H9 (cell line): ENCODE measurements at regions not wholly inside any gene's neighbourhood (a gene's known extent, or its start where the extent isn't known, plus 50 kb on each side); places are given as distances from the start of the nearest gene placed in this dataset.

Experiments used
- DNase-seq: peaks from one replicate; pipeline ENCODE4 v3.0.0-alpha.2; 2017
- H2AFZ ChIP-seq: one replicate; pipeline ENCODE4 v1.6.1; 2013; ENCODE audit warnings: mild to moderate bottlenecking, low read length, control low read depth, moderate library complexity
- H2AK5ac ChIP-seq: 2 replicates; pipeline ENCODE4 v1.6.1; 2013; ENCODE audit warnings: low read length, control low read depth, mixed read lengths; ENCODE audit not compliant: insufficient read length
- H2BK120ac ChIP-seq: one replicate; pipeline ENCODE4 v1.6.1; 2013; ENCODE audit warnings: low read depth, mild to moderate bottlenecking, low read length, control low read depth, inconsistent platforms; ENCODE audit not compliant: poor library complexity, severe bottlenecking
- H2BK12ac ChIP-seq: 2 replicates; pipeline ENCODE4 v1.6.1; 2013; ENCODE audit warnings: low read length, control low read depth, mixed read lengths, low read depth; ENCODE audit not compliant: insufficient read length
- H2BK15ac ChIP-seq: 2 replicates; pipeline ENCODE4 v1.6.1; 2013; ENCODE audit warnings: low read depth, low read length, control low read depth
- H2BK20ac ChIP-seq: one replicate; pipeline ENCODE4 v1.6.1; 2013; ENCODE audit warnings: low read depth, mild to moderate bottlenecking, low read length, control low read depth, inconsistent platforms; ENCODE audit not compliant: poor library complexity, severe bottlenecking
- H2BK5ac ChIP-seq: 2 replicates; pipeline ENCODE4 v1.6.1; 2013; ENCODE audit warnings: low read length, control low read depth, mixed read lengths; ENCODE audit not compliant: insufficient read length
- H3K14ac ChIP-seq: 2 replicates; pipeline ENCODE4 v1.6.1; 2013; ENCODE audit warnings: low read length, control low read depth; ENCODE audit not compliant: insufficient read depth
- H3K18ac ChIP-seq: 2 replicates; pipeline ENCODE4 v1.6.1; 2013; ENCODE audit warnings: low read depth, mild to moderate bottlenecking, mixed read lengths, low read length, control low read depth; ENCODE audit not compliant: insufficient read length
- H3K23ac ChIP-seq: 2 replicates; pipeline ENCODE4 v1.6.1; 2013; ENCODE audit warnings: low read length, control low read depth, mixed read lengths, low read depth; ENCODE audit not compliant: insufficient read length
- H3K23me2 ChIP-seq: 2 replicates; pipeline ENCODE4 v1.6.1; 2013; ENCODE audit warnings: low read depth, mild to moderate bottlenecking, mixed read lengths, low read length, control low read depth; ENCODE audit not compliant: insufficient read length, poor library complexity, severe bottlenecking
- H3K27ac ChIP-seq: 2 replicates; pipeline ENCODE4 v1.5.1; 2013; ENCODE audit warnings: low read length, control low read depth, mixed read lengths, low read depth; ENCODE audit not compliant: insufficient read length
- H3K27me3 ChIP-seq: 2 replicates; pipeline ENCODE4 v1.6.1; 2013; ENCODE audit warnings: low read length, control low read depth, inconsistent platforms; ENCODE audit not compliant: insufficient read depth
- H3K4ac ChIP-seq: 2 replicates; pipeline ENCODE4 v1.6.1; 2013; ENCODE audit warnings: low read depth, mild to moderate bottlenecking, control low read depth, inconsistent platforms, low read length, moderate library complexity
- H3K4me1 ChIP-seq: 2 replicates; pipeline ENCODE4 v1.6.1; 2013; ENCODE audit warnings: low read length, control low read depth, inconsistent platforms; ENCODE audit not compliant: insufficient read depth
- H3K4me2 ChIP-seq: 2 replicates; pipeline ENCODE4 v1.6.1; 2013; ENCODE audit warnings: low read length, control low read depth, mixed read lengths; ENCODE audit not compliant: insufficient read length, insufficient read depth
- H3K56ac ChIP-seq: 2 replicates; pipeline ENCODE4 v1.6.1; 2013; ENCODE audit warnings: low read depth, mild to moderate bottlenecking, mixed read lengths, low read length, control low read depth; ENCODE audit not compliant: insufficient read length
- H3K79me1 ChIP-seq: 2 replicates; pipeline ENCODE4 v1.6.1; 2013; ENCODE audit warnings: low read depth, mild to moderate bottlenecking, moderate library complexity, low read length, control low read depth, inconsistent platforms; ENCODE audit not compliant: insufficient read depth, poor library complexity, severe bottlenecking
- H3K79me2 ChIP-seq: 2 replicates; pipeline ENCODE4 v1.6.1; 2013; ENCODE audit warnings: low read length, control low read depth, inconsistent platforms; ENCODE audit not compliant: insufficient read depth
- H3K9ac ChIP-seq: 2 replicates; pipeline ENCODE4 v1.6.1; 2013; ENCODE audit warnings: low read length, control low read depth, mixed read lengths; ENCODE audit not compliant: insufficient read length; ENCODE audit errors: extremely low read depth
- H3K9me3 ChIP-seq: one replicate; pipeline ENCODE4 v1.6.1; 2013; ENCODE audit warnings: low read depth, low read length, inconsistent platforms; ENCODE audit not compliant: control insufficient read depth
- H3T11ph ChIP-seq: one replicate; pipeline ENCODE4 v1.6.1; 2013; ENCODE audit warnings: mild to moderate bottlenecking, low read length, control low read depth, inconsistent platforms
- H4K20me1 ChIP-seq: one replicate; pipeline ENCODE4 v1.6.1; 2013; ENCODE audit not compliant: control insufficient read depth, insufficient read length, insufficient read depth
- H4K5ac ChIP-seq: 2 replicates; pipeline ENCODE4 v1.6.1; 2013; ENCODE audit warnings: low read depth, mild to moderate bottlenecking, mixed read lengths, low read length, control low read depth; ENCODE audit not compliant: insufficient read length
- H4K8ac ChIP-seq: replicated peaks from 2 replicates; pipeline ENCODE4 v1.6.1; 2013; ENCODE audit warnings: low read length, control low read depth, mixed read lengths, low read depth; ENCODE audit not compliant: insufficient read length
- H4K91ac ChIP-seq: 2 replicates; pipeline ENCODE4 v1.6.1; 2013; ENCODE audit warnings: low read depth, mild to moderate bottlenecking, moderate library complexity, mixed read lengths, low read length, control low read depth; ENCODE audit not compliant: insufficient read length
- H3K27ac Mint-ChIP-seq, 3 experiments: 2 replicates in 2 of 3; 3 replicates in 1 of 3; pipeline ENCODE4 v1.8.0; 2020 to 2021; ENCODE audit warnings: mixed read lengths in 3 of 3, mild to moderate bottlenecking in 1 of 3, moderate library complexity in 1 of 3
- H3K27me3 Mint-ChIP-seq: 2 replicates; pipeline ENCODE4 v1.8.0; 2021; ENCODE audit warnings: low read depth, mild to moderate bottlenecking, moderate library complexity, mixed read lengths
- H3K36me3 Mint-ChIP-seq, 3 experiments: 2 replicates in 2 of 3; 3 replicates in 1 of 3; pipeline ENCODE4 v1.8.0; 2020 to 2021; ENCODE audit warnings: low read depth in 3 of 3, mixed read lengths in 3 of 3; ENCODE audit not compliant: insufficient read depth in 1 of 3
- H3K4me1 Mint-ChIP-seq, 2 experiments: 2 replicates each; pipeline ENCODE4 v1.8.0; 2020; ENCODE audit warnings: mixed read lengths in 2 of 2
- H3K4me3 Mint-ChIP-seq, 2 experiments: 2 replicates in 1 of 2; 3 replicates in 1 of 2; pipeline ENCODE4 v1.8.0; 2020 to 2021; ENCODE audit warnings: mild to moderate bottlenecking in 2 of 2, mixed read lengths in 2 of 2, moderate library complexity in 1 of 2
- H3K9me3 Mint-ChIP-seq, 2 experiments: 2 replicates in 1 of 2; 3 replicates in 1 of 2; pipeline ENCODE4 v1.8.0; 2020; ENCODE audit warnings: mild to moderate bottlenecking in 2 of 2, mixed read lengths in 2 of 2, moderate library complexity in 1 of 2
- WGBS: extraction: QIAGEN DNeasy Blood & Tissue Kit; methylation state at CpG from one replicate; pipeline ENCODE4 v1.1.7; 2013; ENCODE audit warnings: missing lambda C conversion rate, low lambda C conversion rate, mixed read lengths; ENCODE audit not compliant: insufficient read length; ENCODE audit errors: extremely low coverage; 5-methylcytosine and 5-hydroxymethylcytosine counted together
- TF ChIP-seq, protein P1 (sequence below): fragments of 200-600 bp; sonication (generic); conservative IDR thresholded peaks from 3 replicates; pipeline ENCODE4 v1.8.0; 2021; ENCODE audit warnings: antibody characterized with exemption, mild to moderate bottlenecking

DNA sequence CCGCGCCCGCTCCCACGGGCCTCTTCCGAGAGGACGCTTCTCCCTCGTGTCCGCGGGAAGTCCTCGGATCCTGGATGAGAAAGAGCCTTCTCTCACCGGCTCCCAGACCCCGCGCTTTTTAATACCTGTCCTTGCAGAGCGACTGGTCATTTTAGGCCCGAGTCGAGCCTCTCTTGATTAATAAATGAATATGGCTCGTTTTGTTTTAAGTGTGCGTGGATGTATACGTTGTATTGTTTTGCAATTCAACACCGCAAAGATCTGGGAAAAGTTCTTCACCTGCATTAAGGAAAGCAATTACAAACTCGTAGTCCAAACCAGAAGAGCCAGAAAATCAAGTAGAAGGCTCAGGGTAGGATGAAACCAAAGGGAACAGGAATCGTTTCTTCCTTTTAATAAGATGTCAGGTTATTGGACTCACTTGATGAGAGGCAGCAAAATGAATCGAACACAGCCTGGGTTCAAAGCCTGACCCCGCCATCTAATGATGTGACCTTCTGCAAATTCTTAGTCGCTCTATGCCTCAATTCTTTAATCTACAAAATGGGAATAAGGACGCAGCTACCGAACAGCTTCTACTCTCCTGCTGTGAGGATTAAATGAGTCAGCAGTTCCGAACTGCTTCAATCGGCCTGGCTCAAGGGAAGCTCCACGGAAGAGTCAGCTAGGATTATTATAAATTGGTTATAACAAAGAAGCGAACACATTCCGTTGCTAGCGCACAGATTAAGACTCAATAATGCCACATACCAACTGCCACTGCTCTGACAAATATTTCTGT is 277.8 kb upstream of the NEBL start:
- H3K79me2 ChIP-seq: no peaks in the 10 kb centered on the region
- no peaks in the 10 kb centered on the region for H3K9me3 ChIP-seq
- TF ChIP-seq, protein P1, sequence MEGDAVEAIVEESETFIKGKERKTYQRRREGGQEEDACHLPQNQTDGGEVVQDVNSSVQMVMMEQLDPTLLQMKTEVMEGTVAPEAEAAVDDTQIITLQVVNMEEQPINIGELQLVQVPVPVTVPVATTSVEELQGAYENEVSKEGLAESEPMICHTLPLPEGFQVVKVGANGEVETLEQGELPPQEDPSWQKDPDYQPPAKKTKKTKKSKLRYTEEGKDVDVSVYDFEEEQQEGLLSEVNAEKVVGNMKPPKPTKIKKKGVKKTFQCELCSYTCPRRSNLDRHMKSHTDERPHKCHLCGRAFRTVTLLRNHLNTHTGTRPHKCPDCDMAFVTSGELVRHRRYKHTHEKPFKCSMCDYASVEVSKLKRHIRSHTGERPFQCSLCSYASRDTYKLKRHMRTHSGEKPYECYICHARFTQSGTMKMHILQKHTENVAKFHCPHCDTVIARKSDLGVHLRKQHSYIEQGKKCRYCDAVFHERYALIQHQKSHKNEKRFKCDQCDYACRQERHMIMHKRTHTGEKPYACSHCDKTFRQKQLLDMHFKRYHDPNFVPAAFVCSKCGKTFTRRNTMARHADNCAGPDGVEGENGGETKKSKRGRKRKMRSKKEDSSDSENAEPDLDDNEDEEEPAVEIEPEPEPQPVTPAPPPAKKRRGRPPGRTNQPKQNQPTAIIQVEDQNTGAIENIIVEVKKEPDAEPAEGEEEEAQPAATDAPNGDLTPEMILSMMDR: no peak
- H3K4me2 ChIP-seq: peak overlapping the region; percentile 65
- H3K9ac ChIP-seq: no peak overlapping the region
- Mint-ChIP-seq H3K36me3 (peaks cover 5 to 8% (median 6%) of the 10 kb centered on the region in 3 experiments; a peak in 5 of 7 replicates), H3K9me3 (peaks cover 5 to 6% of the 10 kb centered on the region in 2 experiments; a peak in 4 of 5 replicates), H3K27ac (no peak overlapping the region), H3K4me1 (peaks cover 29 to 44% of the 10 kb centered on the region in 2 experiments), H3K4me3 (peak overlapping the region; percentile 70 to 85), H3K27me3 (peaks cover 47% of the 10 kb centered on the region)
- H3K79me1 ChIP-seq: no peaks in the 10 kb centered on the region
- no peak overlapping the region for H3K23ac ChIP-seq
- no peak overlapping the region for H4K8ac ChIP-seq
- WGBS: no CpG with 5 or more reads among the region's 33 CpGs
- H3K23me2 ChIP-seq: peaks cover 20% of the 10 kb centered on the region
- H2BK12ac ChIP-seq: no peak overlapping the region
- H2BK120ac ChIP-seq: no peak overlapping the region
- H4K5ac ChIP-seq: no peak overlapping the region
- no peak overlapping the region for H3K56ac ChIP-seq
- H3K27ac ChIP-seq: no peak overlapping the region
- H3K14ac ChIP-seq: no peak overlapping the region
- H4K20me1 ChIP-seq: no peaks in the 10 kb centered on the region
- H2AK5ac ChIP-seq: no peak overlapping the region
- H3K4ac ChIP-seq: no peak overlapping the region
- H4K91ac ChIP-seq: no peak overlapping the region
- DNase-seq: peak; percentile 30
- no peak overlapping the region for H3K18ac ChIP-seq
- no peaks in the 10 kb centered on the region for H3K4me1 ChIP-seq
- H2BK15ac ChIP-seq: no peak overlapping the region
- peaks cover 2% of the 10 kb centered on the region; the same call in 1 of the 2 replicates for H3K27me3 ChIP-seq
- H3T11ph ChIP-seq: no peak overlapping the region
- no peak overlapping the region for H2AFZ ChIP-seq
- H2BK5ac ChIP-seq: no peak overlapping the region
- H2BK20ac ChIP-seq: no peak overlapping the region
